Stimulated activated CD8-positive, alpha-beta memory T cell treated with anti-CD3 and anti-CD28 coated beads, Interleukin-12 subunit alpha, Interleukin-12 subunit beta, amount 100 ng/mL, for 24 hours (primary cell): ENCODE measurements at regions not wholly inside any gene's neighbourhood (a gene's known extent, or its start where the extent isn't known, plus 50 kb on each side); places are given as distances from the start of the nearest gene placed in this dataset.

Experiments used
- DNase-seq: peaks from one replicate; pipeline ENCODE4 v3.0.0-alpha.2; 2020; ENCODE audit errors: extremely low read depth

DNA sequence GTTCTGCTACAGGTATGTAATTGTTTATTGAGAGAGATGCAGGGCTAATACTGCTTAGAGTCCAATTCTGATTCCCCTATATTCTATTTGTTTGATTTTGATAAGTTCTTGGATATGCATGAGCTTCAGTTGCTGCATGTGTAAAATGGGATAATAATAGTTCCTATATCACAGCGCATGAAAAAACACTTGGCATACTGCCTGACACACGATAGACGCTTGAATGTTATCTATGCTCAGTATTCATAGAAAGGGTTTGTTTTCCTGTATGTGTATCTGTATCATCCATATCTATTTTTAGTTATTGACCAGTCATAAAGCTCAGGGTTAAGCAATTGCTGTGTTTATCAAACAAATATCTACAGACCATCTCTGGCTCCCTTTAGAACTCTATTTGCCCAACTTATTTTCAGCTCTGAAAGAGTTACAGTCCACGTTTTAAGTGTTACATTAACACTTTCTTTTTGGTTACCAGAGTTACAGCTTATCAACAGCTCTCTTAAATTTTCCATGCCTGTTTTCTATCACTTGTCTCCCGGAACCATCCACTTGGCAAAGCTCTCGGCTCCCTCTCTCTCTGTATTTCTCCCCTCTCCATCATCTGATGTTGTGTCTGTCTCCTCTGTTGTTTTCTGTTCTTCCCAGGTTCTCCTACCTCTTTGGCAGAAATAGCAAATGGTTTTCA, 334.8 kb downstream of the CBLN1 start:
- no peak for DNase-seq

DNA sequence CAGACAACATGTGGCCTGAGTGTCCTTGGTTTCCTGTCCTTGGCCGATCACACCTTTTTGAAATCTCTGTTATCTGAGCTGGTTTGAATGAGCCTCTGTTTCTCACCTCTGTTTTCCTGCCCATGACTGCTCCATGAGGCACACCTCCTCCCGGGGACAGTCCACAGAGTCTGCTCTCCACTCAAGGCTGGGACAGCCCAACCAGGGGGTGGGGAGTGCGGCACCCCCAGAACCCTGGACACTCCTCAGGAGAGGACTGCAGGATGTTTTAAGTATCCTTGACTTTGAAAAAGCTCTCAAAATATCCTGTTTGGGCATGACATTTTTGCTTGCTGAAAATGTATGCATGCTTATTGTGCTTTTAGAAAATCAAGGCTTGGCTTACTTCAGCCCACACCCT, 333.0 kb upstream of the N4BP1 start:
- DNase-seq, result no peak

DNA sequence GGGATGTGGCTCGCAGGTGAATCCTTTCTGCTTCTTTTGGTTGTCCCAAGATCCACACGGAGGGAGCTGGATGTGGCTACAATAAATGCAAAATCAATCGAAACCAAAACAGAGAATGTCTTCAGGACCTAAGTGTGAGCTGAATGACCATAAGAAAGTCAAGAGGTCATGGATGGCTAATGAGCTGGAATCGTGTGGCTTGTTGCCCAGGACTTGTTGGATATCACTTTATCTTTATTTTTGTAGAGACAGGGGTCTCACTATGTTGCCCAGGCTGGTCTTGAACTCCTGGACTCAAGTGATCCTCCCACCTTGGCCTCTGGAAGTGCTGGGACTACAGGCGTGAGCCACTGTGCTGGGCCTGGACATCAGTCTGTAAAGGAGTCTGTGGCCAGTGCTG, 326.8 kb upstream of the N4BP1 start:
- DNase-seq, result no peak

DNA sequence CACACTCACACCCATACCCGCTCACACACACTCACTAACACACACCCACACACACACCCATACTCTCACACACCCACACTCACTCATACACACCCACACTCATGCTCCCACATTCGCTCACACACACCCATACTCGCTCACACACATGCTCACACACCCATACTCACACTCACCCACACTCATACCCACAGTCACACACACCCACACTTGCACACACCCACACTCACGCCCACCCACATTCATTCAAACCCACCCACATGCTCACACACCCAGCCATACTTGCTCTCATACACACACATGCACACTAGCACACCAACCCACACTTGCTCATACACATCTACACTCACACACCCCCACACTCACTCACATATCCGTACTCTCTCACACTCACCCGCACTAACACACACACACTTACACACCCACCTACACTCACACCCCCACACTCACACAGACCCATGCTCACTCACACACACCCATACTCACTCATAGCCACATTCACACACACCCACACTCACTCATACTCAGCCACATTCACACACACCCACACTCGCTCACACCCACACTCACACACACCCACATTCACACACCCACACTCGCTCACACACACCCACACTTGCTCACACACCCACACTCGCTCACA, 322.4 kb upstream of the N4BP1 start:
- DNase-seq, result no peak

DNA sequence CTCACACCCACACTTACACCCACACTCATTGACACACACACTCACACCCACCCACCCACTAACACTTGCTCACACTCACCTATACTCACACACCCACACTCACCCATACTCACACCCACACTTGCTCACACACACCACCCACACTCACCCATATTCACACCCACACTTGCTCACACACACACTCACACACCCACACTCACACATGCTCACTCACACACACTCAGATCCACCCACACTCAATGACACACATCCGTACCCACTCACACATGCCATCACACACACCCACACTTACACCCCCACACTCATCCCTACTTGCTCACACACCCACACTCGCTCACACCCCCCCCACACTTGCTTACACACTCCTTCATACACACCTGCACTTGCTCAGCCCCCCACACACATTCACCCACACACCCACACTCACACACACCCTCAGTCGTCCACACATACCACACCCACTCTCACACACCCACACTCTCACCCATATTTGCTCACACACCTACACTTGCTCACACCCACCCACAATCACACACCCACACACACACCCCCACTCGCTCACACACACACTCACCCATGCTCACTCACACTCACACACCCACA, 321.1 kb upstream of the N4BP1 start:
- DNase-seq, result no peak

DNA sequence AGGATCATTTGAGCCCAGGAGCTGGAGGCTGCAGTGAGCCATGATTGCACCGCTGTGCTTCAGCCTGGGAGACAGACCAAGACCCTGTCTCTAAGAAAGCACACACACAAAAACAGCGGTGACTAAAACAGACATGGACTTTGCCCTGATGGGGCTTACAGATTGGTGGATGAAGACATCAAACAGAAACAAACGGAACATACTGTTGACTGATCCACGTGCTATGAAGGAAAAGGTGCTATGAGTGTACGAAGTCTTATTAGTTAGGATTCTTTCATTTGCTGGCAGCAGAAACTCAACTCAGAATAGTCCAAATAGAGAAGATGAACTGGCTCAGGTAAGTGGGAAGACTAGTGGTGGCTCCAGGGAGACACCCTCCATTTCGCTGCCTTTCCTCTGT, 309.8 kb upstream of the N4BP1 start:
- no peak for DNase-seq

DNA sequence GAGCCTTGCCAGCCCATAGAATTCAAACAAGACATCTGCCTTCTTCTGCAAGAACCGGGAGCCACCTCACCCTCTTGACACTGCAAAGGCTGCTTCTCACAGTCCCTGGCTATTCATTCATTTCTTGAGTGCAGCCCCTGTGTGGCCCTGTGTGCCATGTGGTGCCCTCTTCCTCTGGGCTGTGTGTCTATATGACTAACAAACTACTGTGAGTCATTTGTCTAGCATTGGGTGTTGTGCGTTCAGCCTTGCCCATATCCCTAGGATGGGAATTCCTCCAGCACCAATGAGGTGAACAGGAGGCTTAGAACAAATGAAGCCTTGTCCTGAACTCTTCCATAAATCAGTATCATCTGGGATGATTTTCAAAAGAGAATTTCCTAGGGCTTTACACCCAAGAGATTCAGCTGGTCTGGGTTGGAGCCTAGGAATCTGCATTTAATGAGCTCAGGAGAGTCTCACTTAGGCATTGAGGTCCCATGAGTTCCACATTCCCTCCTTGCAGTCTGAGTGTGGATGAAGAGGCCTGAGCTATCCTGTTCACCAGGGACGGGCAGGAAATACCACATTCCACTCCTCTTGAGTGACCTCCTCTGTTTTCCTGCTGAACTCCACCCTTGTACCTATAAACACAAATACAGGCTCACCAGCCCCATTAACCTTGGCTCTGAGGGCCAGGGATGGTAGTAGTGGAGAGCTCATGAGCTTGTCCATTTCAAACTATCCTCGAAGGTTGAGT, 308.7 kb upstream of the N4BP1 start:
- DNase-seq, result no peak

DNA sequence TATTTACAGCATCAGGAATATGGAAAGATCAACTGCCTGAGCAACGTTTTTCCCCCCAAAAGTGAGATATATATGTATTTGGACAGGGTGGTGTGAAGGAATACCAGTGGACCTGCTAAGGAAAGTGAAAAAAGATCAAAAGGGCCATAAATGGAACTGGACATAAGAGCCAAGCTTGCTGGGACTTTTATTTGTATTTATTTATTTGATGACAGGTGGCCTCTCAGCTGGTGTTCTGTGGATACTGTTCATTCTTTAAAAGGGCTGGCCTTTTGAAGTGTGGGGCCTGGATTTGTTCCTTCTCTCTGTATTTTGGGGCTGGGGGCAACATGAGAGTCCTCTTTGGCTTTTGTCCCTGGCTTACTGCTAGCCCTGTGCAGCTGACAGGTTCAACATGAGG, 306.6 kb upstream of the N4BP1 start:
- no peak for DNase-seq

DNA sequence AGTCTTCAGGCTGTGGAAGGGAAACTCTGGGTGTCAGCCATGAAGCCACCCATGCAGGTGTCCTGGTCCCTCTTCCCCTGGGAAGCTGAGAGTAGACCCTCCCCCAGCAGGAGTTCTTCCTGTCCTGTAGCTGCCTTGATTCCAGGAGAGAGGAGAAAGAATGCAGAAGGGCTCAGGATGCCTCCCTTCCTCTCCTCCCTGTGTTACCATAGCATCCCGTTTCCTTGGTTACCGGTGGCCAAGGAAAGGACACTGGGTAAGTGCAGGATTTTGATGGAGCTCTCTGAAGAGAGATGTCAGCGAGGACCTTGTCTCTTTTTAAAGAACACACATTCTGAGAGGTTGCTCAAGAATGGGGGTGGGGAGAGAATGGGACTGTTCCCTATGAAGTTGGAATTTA, 304.1 kb upstream of the N4BP1 start:
- DNase-seq, result no peak

DNA sequence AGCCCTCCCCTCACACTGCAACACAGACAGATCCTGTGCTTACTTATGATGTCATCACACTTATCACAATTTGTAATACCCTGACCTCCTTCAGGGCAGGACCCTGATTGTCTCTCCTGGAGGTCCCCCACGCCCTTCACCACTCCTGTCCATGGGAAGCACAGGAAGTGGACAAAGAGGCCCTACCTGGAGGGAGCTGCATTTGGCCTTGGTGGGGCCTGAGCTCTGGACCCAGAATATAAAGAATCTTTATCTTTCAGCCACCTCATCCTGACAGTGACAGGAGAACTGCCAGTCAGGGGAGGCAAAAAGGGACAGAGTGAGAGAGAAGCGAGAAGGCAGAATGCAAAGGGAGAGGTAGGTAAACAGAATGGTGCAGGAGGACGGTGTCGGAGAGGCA, 303.4 kb upstream of the N4BP1 start:
- DNase-seq, result no peak

DNA sequence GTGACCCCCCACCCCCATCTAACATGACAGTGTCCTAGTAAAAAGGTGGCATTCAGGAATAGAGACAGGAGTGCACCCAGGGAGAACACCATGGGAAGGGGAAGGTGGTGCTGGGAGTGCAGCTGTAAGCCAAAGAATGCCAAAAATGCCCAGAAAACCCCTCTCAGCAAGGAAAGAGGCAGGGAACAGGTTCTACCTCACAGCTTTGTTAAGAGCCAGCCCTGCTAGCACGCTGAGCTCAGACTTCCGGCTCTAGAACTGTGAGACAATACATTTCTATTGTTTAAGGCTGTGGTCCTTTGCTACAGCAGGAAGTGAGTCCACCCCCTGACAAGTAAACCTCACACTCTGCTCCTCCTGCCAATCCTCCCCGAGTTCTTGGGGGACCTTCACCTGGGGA, 302.4 kb upstream of the N4BP1 start:
- no peak for DNase-seq

DNA sequence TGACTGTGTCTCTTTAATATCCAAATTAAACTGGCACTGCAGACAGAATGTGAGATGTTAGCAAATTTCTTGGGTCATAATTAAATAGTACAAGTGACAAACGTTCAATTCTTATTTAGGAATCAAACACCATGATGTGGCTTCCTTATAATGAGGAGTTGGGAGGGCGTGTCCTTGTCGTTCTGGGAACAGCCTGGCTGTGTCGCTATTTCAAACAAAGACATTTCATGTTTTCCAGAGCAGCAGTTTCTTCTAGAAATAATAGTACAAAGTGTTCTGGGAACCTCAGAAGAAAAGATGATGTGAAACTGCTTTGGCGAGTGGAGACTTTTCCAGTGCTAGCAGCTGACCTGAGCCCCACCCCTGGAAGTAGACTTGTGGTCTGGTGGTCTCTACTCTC, 301.7 kb upstream of the N4BP1 start:
- no peak for DNase-seq

DNA sequence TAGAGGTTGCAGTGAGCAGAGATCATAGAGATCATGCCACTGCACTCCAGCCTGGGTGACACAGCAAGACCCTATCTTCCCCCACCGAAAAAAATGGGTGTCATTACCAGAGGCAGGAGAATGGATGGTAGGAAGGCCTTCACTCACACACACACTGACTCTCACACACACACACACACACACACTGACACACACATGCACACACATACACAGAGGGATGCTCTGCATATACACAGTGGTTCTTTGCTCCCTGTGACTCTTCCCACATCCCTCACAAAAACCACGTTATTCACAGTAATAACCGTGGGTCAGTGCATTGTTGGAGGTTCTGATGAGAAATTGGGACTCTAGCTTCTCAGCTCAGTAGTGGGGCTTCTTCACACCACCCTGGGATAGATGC, 300.2 kb upstream of the N4BP1 start:
- no peak for DNase-seq

DNA sequence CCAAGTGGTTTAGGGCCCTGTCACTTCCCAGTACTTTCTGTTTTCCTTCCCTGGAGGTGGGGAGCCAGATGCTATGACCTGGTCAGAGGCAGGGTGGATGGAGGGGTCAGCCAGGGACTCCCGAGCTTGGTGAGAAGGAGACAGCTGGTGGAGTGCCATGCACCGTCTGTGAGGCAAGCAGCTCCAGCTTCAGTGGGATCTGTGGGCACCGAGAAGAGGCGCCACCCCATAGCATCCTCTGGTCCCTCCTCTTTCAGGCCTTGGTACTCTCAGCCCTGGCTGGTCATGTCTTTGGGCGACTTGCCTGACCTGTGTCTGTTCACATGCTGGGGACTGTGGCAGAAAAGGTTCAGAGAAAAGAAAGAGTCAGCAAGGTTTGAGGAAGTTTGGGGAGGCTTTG, 299.3 kb upstream of the N4BP1 start:
- DNase-seq, result no peak

DNA sequence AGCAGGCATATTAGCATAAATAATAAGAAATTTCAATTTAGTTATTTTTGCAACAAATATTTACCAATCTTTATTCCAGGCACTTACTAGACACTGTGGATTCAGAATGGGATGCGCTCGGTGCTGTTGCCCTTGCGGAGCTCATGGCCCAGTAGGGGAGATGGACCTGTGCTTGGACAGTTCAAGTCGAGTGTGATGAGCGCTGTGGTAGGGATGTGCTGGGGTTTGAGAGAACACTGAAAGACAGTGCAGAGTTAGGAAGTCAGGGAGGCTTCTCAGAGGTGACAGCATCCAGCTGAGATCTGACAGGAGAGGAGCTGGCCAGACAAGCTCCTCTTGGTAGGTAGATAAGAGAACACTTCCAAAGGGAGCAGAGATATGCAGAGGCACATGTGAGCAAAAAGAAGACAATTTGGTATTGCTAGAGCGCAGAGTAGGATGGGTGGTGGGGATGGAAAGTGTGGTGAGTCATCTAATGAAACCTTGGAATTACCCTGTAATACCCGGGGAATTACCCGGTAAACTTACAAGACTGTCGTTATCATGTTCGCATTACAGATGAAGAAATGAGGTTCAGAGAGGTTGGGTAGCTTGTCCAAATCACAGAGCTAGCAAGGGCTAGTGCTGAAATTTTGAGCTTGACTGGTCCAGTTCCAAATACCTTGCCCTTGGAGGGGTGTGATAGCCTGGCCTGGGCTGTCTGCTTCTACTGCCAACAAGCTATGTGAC, 298.1 kb upstream of the N4BP1 start:
- no peak for DNase-seq

DNA sequence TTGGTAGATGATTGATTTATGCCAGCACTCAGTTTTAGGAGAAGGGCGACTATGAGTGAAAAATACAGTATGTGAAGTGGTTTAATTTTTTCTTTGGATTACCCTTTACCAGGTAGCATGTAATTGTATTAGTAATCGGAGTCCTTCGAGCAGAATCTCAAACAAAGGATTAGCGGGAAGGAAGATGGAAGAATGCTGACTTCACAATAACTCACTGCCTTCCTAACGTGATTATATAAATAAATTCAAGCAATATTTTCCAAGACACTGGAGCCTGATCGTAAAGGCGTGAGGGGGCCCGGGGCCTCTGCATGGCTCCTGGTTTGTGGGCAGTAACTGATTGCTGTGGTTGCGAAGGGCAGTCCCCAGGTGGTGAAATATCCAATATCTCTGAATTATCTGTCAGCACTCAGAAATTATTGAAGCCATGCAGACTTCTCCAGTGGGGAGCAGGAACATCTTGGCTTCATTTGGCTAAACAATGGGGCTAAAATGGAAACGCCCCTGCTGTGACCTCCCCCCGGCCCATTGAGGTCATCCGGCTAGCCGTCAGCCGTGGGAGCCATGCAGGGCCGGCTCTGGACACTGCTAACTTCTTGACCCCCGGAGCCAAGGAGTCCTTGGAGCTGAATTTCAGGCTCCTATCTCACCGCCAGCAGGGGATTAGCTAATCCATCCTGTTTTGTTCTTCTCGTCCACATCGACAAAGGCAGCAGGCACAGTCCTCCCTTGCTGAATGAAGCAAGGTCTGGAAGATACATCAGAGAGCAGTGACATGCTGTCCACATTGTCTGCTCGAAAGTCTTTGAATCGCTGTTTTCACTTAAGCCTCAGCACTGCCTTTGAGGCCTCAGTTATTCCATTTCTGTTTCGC, 295.9 kb upstream of the N4BP1 start:
- no peak for DNase-seq

DNA sequence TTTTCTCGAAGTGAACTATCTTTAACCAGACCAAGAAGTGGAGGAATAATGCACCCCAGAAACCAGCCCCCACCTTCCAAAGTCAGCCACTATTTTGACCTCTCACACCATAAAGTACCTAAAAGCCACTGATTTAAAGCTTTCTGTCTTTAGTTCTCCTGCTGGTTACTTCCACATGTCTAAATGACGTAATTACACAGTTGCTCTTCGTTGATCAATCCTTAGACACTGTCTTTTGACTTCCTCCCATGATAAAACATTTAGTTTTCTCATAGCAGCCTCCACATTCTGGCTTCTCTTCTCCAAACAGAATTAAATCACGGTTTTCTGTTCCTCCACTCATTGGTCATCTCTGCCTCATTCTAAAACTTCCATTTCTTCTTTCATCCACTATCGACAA, 294.4 kb upstream of the N4BP1 start:
- no peak for DNase-seq

DNA sequence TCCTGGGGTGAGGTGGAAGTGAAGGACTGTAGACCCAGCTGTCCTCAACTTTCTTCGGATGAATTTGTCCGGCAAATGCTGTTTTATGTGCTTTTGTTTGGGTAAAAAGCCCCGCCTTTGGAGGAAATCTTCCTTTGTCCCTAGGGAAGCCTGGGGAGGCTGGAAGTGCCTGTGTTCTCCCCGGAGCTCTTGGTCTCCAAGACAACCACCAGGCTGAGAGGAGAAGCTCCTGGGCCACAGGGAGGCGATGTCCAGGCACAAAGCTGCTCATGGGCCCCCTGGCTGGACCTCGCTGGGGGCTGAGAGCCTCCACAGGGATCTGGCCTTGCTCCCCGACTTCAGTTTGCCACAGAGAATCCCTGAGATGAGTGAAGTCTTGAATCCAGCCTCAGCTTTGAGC, 293.1 kb upstream of the N4BP1 start:
- no peak for DNase-seq

DNA sequence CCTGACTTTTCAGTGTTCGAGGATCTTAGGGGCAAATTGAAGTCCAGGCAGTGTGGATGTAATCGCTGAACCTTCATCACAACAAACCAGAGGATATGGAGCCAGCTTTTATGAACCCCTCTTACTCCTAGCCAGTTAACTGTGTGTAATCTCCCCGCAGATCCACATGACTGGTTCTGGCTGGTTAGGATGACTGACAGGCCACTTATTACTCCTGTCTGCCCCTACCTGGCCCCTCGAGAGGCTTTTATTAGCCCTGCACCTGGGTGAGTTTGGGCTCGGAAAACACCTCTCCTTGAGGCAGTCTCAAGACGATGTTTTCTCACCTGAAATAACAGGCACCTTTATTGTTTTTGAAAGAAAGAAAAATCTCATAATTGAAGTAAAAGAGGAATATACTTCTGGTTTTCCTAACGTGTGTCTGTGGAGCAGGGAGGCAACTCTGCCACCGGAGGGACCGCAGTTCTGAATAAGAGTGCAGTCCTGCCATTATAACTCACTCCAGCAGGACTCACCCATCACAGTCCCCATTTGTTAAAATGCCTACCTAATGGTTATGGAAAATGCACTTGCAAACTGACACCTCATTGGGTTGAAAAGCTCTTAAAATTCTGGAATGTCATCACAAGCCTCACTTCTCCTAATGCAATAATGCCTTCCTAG, 291.9 kb upstream of the N4BP1 start:
- no peak for DNase-seq

DNA sequence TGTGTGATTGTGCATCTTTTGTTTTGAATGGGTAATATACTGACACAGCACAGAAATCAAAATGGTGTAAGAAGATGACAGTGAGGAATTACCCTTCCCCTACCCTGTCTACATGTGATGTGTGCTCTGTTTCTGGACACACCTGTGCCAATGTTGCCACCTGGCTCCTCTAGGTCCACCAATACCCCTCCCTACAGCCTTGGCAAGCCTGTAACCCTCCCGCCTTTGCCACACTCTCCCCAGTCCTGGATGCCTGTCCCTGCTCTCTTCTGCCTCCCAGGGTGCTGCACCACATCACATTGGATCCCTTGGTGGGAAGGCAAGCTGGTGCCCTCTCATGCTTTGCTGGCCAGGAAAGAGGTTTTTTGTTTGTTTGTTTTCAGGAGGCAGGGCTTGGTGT, 289.5 kb upstream of the N4BP1 start:
- DNase-seq, result no peak
